Urinary bladder (tissue), 3 donors: ENCODE measurements at regions not wholly inside any gene's neighbourhood (a gene's known extent, or its start where the extent isn't known, plus 50 kb on each side); places are given as distances from the start of the nearest gene placed in this dataset.

ENCODE experiments used
- DNase-seq: peaks from one replicate; pipeline ENCODE4 v3.0.0-alpha.2; 2015; ENCODE audit errors: extremely low spot score
- H3K27ac ChIP-seq: one replicate; pipeline ENCODE4 v1.5.1; 2013; ENCODE audit warnings: low read depth, mild to moderate bottlenecking, moderate library complexity
- H3K36me3 ChIP-seq: one replicate; pipeline ENCODE4 v1.6.1; 2013; ENCODE audit warnings: mild to moderate bottlenecking, moderate library complexity; ENCODE audit not compliant: insufficient read depth
- H3K4me1 ChIP-seq: one replicate; pipeline ENCODE4 v1.6.1; 2013; ENCODE audit warnings: mild to moderate bottlenecking, moderate library complexity; ENCODE audit not compliant: insufficient read depth
- H3K4me3 ChIP-seq: one replicate; pipeline ENCODE4 v1.5.1; 2013; ENCODE audit warnings: low read depth, low read length
- WGBS: extraction: QIAGEN DNeasy Blood & Tissue Kit; methylation state at CpG from one replicate; pipeline ENCODE4 v1.1.7; 2013; 5-methylcytosine and 5-hydroxymethylcytosine counted together
- donor health status: healthy with polysubstance abuse.
- donor health status: healthy.

DNA sequence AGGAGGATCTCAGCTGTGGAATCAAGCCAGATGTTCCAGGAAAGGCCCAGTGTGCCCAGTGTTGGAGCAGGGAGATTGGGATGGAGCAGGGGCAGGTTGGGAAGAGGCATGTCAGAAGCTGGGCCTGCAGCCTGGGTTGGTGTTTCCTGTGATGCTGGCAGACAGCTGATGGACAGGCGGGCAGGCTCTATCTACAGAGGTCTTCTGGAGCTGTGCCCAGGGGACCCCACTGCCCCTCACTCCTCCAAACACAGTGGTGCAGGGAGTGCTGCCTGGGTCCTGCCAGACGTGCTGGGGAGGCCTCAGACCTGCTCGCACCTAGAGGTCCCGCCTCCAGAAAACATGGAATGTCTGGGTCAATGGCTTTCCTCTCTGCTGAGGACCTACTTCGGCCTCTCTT lies 182.9 kb upstream of the TCERG1L start:
- H3K27ac ChIP-seq = no peak overlapping the region
- H3K36me3 ChIP-seq = no peaks in the 10 kb centered on the region
- no peaks in the 10 kb centered on the region for H3K4me1 ChIP-seq
- WGBS = 90% methylated on average over 5 of the region's 5 CpGs
- no peak for DNase-seq
- no peak overlapping the region for H3K4me3 ChIP-seq

- no peaks in the 10 kb centered on the region for H3K4me1 ChIP-seq
- no peak overlapping the region for H3K27ac ChIP-seq
- no peaks in the 10 kb centered on the region for H3K36me3 ChIP-seq
- H3K4me3 ChIP-seq = no peak overlapping the region
- 79% methylated on average over 4 of the region's 4 CpGs for WGBS
- no peak for DNase-seq
Observed at GRCh38 chr10:131495224-131495623, 183.7 kb upstream of the TCERG1L start.

GRCh38 chr10:131495892-131496291 lies 184.4 kb upstream of the TCERG1L start:
- H3K4me3 ChIP-seq = no peak overlapping the region
- 88% methylated on average over 14 of the region's 14 CpGs for WGBS

GRCh38 chr10:131496351-131497052 lies 185.0 kb upstream of the TCERG1L start:
- WGBS = 93% methylated on average over 16 of the region's 16 CpGs

More at GRCh38 chr10:131495892-131496291, 184.4 kb upstream of the TCERG1L start:
- H3K27ac ChIP-seq = no peak overlapping the region
- no peaks in the 10 kb centered on the region for H3K4me1 ChIP-seq
- no peak for DNase-seq
- H3K36me3 ChIP-seq = no peaks in the 10 kb centered on the region

GRCh38 chr10:131499566-131499965 lies 188.0 kb upstream of the TCERG1L start:
- H3K4me3 ChIP-seq = no peak overlapping the region
- H3K27ac ChIP-seq = no peak overlapping the region
- H3K4me1 ChIP-seq = no peaks in the 10 kb centered on the region
- WGBS = 92% methylated on average over 3 of the region's 3 CpGs
- no peak for DNase-seq
- no peaks in the 10 kb centered on the region for H3K36me3 ChIP-seq

More at GRCh38 chr10:131496351-131497052, 185.0 kb upstream of the TCERG1L start:
- H3K4me3 ChIP-seq = no peak overlapping the region
- H3K27ac ChIP-seq = no peak overlapping the region
- H3K4me1 ChIP-seq = no peaks in the 10 kb centered on the region
- H3K36me3 ChIP-seq = no peaks in the 10 kb centered on the region
- DNase-seq = no peak

DNA sequence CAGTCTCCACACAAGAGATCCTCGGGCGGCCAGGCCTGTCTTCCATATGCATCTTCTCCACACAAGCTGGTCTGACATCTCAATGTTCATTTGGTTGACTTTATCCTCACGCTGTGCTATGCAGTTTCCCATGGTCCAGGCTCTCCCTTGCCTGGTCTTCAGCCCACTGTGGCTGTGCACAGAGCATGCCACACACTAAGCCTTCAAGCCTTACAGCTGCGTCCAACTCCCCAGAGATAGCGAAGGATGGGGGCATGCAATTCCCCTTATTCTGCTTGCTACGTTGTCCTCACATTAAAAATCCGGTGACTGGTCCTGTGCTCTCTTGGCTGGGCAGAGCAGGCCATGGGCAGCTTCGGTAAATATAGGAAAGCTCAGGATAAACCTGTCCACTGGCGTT lies 188.7 kb upstream of the TCERG1L start:
- DNase-seq = no peak
- no peak overlapping the region for H3K4me3 ChIP-seq
- WGBS = 88% methylated on average over 9 of the region's 9 CpGs
- H3K27ac ChIP-seq = no peak overlapping the region
- H3K4me1 ChIP-seq = no peaks in the 10 kb centered on the region
- H3K36me3 ChIP-seq = no peaks in the 10 kb centered on the region

DNA sequence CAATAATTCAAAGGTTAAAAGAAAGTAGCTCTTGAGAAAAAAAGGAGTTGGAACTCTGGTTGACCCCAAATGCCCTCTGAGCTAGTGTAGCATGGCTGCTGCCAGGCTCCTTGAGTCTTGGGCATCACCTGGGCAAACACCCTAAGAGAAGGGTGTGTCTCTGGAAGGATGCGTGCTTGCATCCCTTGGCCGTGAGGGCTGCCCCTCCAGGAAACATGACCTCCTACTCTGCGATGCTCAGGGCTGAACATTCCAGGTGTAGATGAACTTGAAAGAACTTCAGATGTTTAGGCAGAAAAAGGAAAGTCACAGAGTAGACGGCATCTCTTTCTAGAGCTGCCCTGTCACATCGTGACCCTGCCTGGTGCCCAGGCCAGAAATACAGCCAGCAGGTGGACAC lies 189.4 kb upstream of the TCERG1L start:
- H3K4me3 ChIP-seq = no peak overlapping the region
- H3K36me3 ChIP-seq = no peaks in the 10 kb centered on the region
- H3K27ac ChIP-seq = no peak overlapping the region
- no peaks in the 10 kb centered on the region for H3K4me1 ChIP-seq
- DNase-seq = no peak
- 92% methylated on average over 5 of the region's 5 CpGs for WGBS

DNA sequence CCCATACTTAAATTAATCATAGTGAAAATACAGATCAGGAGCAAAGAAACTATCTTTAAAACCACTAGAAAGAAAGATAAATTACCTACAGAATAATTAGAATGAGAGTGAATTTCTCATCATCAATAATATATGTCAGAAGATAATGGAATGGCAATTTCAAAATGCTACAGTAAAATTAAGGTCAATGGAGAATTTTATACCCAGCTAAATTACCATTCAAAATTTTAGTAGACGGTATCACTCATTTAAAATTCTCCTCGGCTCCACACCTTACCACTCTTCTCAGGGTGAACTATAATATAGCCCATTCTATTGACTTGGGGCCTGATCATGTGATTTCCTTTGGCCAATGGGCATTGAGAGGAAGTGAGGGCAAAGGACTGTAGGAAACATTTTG lies 192.5 kb upstream of the TCERG1L start:
- Histone ChIP-seq H3K4me1 (no peaks in the 10 kb centered on the region), H3K36me3 (no peaks in the 10 kb centered on the region), H3K27ac (no peak overlapping the region), H3K4me3 (no peak overlapping the region)
- DNase-seq = no peak
- WGBS = 91% methylated on average over 2 of the region's 2 CpGs

GRCh38 chr10:131511391-131511790 lies 199.9 kb upstream of the TCERG1L start:
- Histone ChIP-seq H3K36me3 (no peaks in the 10 kb centered on the region), H3K4me3 (no peak overlapping the region), H3K4me1 (no peaks in the 10 kb centered on the region), H3K27ac (no peak overlapping the region)
- no peak for DNase-seq
- WGBS = 91% methylated on average over 9 of the region's 9 CpGs

GRCh38 chr10:131512852-131513251 lies 201.3 kb upstream of the TCERG1L start:
- no peak overlapping the region for H3K4me3 ChIP-seq
- DNase-seq = no peak
- H3K36me3 ChIP-seq = no peaks in the 10 kb centered on the region
- no peaks in the 10 kb centered on the region for H3K4me1 ChIP-seq
- 88% methylated on average over 7 of the region's 7 CpGs for WGBS
- no peak overlapping the region for H3K27ac ChIP-seq

GRCh38 chr10:131513445-131513844 lies 201.9 kb upstream of the TCERG1L start:
- 76% methylated on average over 4 of the region's 4 CpGs for WGBS
- H3K4me3 ChIP-seq = no peak overlapping the region

DNA sequence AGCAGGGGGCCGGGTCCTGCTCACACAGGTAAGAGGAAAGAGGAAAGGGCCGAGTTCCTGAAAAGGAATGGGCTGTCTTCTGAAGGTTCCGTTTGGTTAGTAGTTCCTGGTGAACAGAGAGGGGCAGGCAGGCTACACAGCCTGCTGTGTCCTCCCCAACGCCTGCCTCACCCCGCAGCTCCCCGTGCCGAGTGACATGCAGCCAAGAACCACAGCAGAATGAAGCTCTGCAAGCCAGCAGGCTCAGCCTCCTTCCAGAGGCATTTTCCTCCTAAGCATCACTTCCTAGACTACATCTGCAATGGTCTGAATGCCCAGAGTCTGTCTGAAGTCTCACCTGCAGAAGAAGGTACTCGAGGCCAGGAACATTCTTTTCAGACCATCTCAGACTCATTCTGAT lies 202.4 kb upstream of the TCERG1L start:
- WGBS = 59% methylated on average over 8 of the region's 8 CpGs
- no peak for DNase-seq
- no peak overlapping the region for H3K4me3 ChIP-seq
- H3K27ac ChIP-seq = no peak overlapping the region
- H3K4me1 ChIP-seq = no peaks in the 10 kb centered on the region
- no peaks in the 10 kb centered on the region for H3K36me3 ChIP-seq

More at GRCh38 chr10:131513445-131513844, 201.9 kb upstream of the TCERG1L start:
- no peak for DNase-seq
- H3K4me1 ChIP-seq = no peaks in the 10 kb centered on the region
- no peak overlapping the region for H3K27ac ChIP-seq
- no peaks in the 10 kb centered on the region for H3K36me3 ChIP-seq

GRCh38 chr10:131514454-131514853 lies 202.9 kb upstream of the TCERG1L start:
- Histone ChIP-seq H3K27ac (no peak overlapping the region), H3K4me1 (no peaks in the 10 kb centered on the region), H3K36me3 (no peaks in the 10 kb centered on the region), H3K4me3 (no peak overlapping the region)
- DNase-seq = no peak
- WGBS = 45% methylated on average over 12 of the region's 12 CpGs

DNA sequence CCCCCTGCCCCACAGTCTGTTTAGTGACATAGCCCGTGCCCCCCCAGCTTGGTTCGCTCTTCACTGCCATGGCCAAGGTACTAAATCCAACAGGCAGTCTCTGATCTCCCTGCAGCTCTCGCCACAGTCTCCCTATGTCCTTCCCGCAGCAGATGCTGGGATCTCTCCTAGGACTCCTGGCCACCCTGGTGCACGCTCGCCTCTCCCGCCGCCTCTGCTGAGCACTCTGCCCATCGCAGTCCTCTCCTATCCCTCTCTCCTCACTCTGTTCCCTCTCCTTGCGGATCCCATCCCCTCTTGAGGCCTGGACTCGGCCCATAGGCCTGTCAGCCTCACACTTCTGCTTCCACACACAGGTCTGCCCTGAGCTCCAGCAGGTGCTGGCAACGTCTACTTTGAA lies 204.8 kb upstream of the TCERG1L start:
- WGBS = 86% methylated on average over 12 of the region's 12 CpGs
- no peaks in the 10 kb centered on the region for H3K36me3 ChIP-seq
- DNase-seq = no peak
- H3K27ac ChIP-seq = no peak overlapping the region
- H3K4me3 ChIP-seq = no peak overlapping the region
- no peaks in the 10 kb centered on the region for H3K4me1 ChIP-seq

GRCh38 chr10:131517781-131518180 lies 206.3 kb upstream of the TCERG1L start:
- WGBS = 85% methylated on average over 17 of the region's 17 CpGs
- Histone ChIP-seq H3K27ac (no peak overlapping the region), H3K4me3 (no peak overlapping the region), H3K4me1 (no peaks in the 10 kb centered on the region), H3K36me3 (no peaks in the 10 kb centered on the region)
- DNase-seq = no peak
